ENCODE measurements at regions not wholly inside any gene's neighbourhood (a gene's known extent, or its start where the extent isn't known, plus 50 kb on each side); places are given as distances from the start of the nearest gene placed in this dataset.
"Not testable (repeated sequence)": the region's sequence is repeated elsewhere in the genome, so short reads cannot be mapped to it uniquely, and the experiment has no call there.

DNA sequence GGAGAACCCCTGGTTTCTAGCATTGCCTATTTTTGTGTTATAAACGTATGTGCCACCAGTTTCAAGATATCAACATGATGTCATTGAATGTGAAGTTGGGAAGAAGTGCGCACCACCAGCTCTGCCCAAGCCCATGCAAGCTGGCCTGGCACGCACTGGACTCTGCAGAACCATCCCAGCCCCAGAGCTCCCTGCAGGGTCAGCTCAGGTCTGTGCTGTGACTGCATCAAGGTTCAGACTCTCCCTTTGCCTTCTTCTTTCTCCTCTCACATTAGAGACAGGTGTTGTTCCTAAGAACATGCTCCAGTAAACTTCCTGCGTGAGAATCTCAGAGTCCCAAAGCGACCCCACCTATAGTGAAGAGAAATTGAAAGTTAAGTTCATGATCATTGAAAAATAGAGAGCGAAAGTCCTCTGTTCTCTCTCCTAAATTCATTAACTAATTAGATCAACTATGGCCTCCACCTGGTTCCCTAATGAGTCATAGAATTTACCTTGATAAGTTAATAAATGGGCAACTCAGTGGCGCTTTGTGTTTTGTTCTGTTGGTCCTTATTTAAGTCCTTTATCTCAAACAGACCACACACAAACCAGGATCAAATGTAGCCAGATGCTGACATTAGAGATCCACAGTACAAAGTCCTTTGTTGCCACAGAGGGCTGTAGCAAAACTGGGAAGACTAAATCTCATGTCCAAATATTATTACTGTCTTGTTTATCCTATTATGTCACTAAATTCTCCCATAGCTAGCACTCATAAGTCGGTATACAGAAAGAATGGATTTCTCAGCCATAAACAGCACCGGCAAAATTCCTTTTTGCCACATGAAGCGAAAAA, 432.3 kb downstream of the STK39 start:
- TF ChIP-seq, protein P1, sequence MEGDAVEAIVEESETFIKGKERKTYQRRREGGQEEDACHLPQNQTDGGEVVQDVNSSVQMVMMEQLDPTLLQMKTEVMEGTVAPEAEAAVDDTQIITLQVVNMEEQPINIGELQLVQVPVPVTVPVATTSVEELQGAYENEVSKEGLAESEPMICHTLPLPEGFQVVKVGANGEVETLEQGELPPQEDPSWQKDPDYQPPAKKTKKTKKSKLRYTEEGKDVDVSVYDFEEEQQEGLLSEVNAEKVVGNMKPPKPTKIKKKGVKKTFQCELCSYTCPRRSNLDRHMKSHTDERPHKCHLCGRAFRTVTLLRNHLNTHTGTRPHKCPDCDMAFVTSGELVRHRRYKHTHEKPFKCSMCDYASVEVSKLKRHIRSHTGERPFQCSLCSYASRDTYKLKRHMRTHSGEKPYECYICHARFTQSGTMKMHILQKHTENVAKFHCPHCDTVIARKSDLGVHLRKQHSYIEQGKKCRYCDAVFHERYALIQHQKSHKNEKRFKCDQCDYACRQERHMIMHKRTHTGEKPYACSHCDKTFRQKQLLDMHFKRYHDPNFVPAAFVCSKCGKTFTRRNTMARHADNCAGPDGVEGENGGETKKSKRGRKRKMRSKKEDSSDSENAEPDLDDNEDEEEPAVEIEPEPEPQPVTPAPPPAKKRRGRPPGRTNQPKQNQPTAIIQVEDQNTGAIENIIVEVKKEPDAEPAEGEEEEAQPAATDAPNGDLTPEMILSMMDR (IDR thresholded peaks at IDR 0.05; ENCODE audit: low read length, missing control alignments), result no peak
- DNase-seq (ENCODE audit: low read depth), result no peak

DNA sequence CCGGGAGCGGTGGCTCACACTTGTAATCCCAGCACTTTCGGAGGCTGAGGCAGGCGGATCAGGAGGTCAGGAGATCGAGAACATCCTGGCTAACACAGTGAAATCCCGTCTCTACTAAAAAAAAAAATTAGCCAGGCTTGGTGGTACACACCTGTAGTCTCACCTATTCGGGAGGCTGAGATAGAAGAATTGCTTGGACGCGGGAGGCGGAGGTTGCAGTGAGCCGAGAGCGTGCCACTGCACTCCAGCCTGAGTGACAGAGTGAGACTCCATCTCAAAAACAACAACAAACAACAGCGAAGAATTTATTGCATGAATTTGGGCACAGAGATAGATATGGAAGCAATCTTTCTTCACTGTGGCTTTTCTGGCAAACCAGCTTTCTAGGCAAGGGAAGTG, 432.9 kb downstream of the STK39 start:
- not testable (repeated sequence) for H3K4me3 ChIP-seq (replicated peaks; ENCODE audit: low read depth, low read length); DNase-seq (ENCODE audit: low read depth)

More for the DNA sequence above, 432.3 kb downstream of the STK39 start:
- H3K4me3 ChIP-seq (replicated peaks; ENCODE audit: low read depth, low read length), result no peak overlapping the region

DNA sequence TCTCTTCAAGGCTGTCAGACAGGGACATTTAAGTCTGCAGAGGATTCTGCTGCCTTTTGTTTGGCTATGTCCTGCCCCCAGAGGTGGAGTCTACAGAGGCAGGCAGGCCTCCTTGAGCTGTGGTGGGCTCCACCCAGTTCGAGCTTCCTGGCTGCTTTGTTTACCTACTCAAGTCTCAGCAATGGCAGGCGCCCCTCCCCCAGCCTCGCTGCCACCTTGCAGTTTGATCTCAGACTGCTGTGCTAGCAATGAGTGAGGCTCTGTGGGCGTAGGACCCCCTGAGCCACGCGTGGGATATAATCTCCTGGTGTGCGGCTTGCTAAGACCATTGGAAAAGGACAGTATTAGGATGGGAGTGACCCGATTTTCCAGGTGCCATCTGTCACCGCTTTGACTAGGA, 437.6 kb downstream of the STK39 start:
- not testable (repeated sequence) for DNase-seq (ENCODE audit: low read depth); H3K4me3 ChIP-seq (replicated peaks; ENCODE audit: low read depth, low read length)

DNA sequence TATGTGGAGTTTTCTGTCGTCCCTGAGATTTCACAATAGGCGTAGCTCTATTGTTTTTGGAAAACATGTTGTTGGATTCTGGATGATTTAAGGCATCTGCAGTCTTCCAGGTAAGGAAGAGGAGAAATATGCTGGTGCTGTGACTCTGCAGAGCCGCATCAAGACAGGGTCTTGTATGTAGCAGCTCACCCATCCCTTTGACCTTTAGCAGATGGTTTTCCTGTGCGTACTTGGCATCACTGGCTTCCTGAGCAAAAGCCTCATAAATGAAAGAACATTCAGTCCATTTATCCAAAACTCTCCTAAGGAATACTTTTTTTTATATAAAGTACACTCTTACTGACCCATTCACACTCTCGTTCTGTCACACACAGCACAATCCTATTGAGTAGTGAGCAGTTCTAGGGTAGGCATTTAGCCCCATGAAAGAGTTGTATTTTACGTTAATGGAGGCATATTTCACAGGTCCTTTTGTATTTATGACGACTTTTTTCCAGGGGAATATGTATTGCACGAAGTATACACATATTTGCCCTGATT, 443.9 kb downstream of the STK39 start:
- TF ChIP-seq, protein P1 (IDR thresholded peaks at IDR 0.05; ENCODE audit: low read length, missing control alignments), result no peak
- DNase-seq (ENCODE audit: low read depth), result no peak
- H3K4me3 ChIP-seq (replicated peaks; ENCODE audit: low read depth, low read length), result no peak overlapping the region

DNA sequence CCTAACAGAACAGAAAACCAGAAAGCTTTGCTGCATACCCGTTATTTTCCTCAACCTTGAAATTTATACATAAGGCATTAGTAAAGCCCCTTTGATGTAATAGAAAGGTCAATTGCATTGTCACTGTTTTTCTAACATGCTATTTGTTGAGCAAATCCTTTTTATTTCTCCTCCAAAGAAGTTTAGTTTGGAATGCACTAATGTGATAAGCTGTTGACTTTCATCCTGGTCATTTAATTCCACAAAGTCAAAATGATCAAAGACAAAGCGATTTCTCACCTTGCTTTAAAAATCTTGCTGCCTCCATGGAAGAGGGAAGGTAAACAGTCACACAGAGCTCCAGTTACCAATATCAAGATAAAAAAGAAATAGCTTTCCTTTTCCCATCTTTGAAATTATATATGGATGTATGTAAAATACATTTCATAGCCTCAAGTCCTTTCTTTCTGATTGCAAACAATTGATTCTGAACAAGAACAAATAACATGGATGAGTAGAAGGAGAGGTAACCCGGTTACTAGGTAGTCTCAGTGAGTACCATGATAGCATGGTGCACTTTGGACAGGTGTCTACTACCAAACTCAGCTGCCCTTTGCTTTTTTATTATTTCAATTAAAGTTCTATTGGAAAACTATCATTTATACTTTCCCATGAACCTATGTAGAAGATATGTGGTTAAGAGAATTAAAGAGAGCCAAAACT, 452.7 kb downstream of the STK39 start:
- H3K4me3 ChIP-seq (replicated peaks; ENCODE audit: low read depth, low read length), result no peak overlapping the region
- no peak for DNase-seq (ENCODE audit: low read depth)
- TF ChIP-seq, protein P1 (IDR thresholded peaks at IDR 0.05; ENCODE audit: low read length, missing control alignments), result no peak

DNA sequence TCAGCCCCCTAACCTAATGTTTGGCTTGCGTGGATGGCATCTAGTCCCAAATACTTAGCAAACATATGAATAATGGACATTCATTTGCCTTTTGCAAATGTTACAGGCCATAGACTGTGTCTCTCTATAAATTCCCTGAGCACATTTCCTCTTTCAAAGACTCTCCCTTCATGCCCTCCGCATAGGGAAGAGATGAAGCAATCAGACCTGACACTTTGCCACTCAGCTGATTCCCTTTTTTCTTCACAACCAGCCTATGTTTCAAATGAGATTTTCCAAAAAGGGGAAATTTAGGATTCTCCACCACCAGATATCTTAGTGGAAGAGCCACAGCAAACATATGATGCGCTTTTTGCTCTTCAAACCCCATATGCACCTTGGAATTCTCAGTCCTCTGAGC, 453.7 kb downstream of the STK39 start:
- no peak for DNase-seq (ENCODE audit: low read depth)
- H3K4me3 ChIP-seq (replicated peaks; ENCODE audit: low read depth, low read length), result no peak overlapping the region
- TF ChIP-seq, protein P1 (IDR thresholded peaks at IDR 0.05; ENCODE audit: low read length, missing control alignments), result no peak

DNA sequence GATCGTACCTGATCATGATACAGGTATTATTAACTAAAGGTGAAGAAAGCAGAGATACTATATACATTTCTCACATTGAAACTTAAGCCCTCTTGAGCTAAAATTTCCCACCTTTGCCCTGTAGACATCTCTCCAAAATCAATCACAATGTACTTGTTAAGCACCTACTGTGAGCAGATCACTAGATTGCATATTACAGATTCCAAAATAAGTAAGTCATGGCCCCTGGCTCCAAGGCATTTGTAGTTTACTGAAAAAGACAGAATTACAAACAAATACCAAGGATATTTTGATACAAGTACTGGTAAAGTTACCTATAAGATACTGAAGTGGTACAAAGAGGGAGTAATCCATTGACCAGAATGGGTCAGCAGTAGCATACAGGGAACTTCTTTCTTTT, 455.3 kb downstream of the STK39 start:
- TF ChIP-seq, protein P1 (IDR thresholded peaks at IDR 0.05; ENCODE audit: low read length, missing control alignments), result no peak
- no peak for DNase-seq (ENCODE audit: low read depth)
- no peak overlapping the region for H3K4me3 ChIP-seq (replicated peaks; ENCODE audit: low read depth, low read length)
